GM19238 (cell line): ENCODE measurements at regions not wholly inside any gene's neighbourhood (a gene's known extent, or its start where the extent isn't known, plus 50 kb on each side); places are given as distances from the start of the nearest gene placed in this dataset.
"Not testable (repeated sequence)": the region's sequence is repeated elsewhere in the genome, so short reads cannot be mapped to it uniquely, and the experiment has no call there.

ENCODE experiments used
- DNase-seq: peaks from one replicate; pipeline ENCODE4 v3.0.0; 2011; ENCODE audit warnings: low spot score; ENCODE audit not compliant: insufficient read length

DNA sequence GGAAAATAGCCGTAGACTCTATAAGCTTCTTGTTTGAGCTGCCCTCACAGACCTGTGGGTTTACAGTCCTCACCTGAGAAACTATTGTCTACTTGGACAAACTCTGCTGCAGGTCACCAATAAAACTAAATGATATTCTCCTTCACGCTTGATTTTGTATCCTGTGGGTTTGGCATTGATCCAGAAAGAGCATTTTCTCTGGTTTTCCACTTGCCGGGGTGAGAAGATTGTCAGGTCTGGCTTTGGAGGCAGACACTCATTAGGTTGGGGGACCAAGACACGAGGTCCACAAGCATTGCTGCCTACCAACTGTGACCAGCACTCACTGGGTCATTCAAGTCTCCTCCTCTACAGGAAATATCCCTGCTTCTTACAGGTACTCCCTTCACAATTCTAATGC, 68.5 kb downstream of the CDC14C start:
- DNase-seq = no peak

DNA sequence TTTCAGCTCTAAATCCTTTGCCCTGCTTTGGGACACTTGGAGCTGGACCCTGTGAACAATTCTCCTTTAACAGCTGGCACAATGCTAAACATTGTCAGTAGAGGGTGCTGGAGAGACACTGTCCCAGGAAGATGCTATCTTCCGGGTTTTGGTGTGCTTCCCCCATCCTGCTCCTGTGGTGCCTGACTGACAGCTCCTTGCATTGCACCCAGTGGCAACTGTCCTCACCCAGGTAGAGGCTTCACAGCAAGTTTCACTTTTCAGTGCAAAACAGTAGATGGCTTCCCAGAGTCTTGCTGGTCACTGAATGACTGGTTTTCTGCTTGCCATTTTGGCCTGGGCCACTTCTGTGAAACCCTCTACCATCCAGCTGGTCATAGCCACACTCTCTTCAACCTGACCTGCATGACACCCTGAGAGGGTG, 77.3 kb downstream of the CDC14C start:
- DNase-seq = peak; percentile 10

DNA sequence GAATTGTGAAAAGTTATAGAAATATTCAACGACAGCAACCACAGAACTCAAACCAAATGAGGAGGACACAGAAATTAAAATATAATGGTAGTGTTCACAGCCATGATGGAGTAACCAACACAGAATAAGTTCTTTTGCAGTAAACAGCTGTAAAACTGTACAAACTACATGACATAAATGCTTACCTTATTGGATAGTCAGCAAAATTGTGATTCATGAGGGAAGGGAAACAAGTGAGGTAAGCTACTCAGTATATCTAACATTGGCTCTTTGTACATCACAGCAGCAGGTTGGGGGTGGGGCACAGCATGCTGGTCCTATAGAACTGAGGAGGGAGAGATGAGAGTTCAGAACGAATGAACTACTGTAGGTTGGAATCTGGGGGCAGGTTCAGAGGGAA, 86.4 kb downstream of the CDC14C start:
- no peak for DNase-seq

DNA sequence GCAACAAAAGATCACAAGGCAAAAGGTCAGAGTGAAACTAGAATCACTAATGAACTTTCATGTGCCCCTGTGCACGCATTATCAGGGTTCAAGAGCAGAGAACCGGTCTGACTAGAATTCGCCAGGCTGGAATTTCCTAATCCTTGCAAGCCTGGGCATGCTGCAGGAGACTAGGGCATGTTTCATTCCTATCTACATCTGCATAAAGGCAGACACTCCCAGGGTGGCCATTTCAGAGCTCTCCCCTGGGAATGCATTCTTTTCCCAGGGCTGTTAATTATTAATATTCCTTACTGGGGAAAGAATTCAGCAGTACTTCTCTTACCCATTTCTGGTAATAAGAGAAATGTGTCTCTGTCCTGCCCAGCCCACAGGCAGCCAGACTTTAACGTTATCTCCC, 90.5 kb downstream of the CDC14C start:
- DNase-seq = no peak

DNA sequence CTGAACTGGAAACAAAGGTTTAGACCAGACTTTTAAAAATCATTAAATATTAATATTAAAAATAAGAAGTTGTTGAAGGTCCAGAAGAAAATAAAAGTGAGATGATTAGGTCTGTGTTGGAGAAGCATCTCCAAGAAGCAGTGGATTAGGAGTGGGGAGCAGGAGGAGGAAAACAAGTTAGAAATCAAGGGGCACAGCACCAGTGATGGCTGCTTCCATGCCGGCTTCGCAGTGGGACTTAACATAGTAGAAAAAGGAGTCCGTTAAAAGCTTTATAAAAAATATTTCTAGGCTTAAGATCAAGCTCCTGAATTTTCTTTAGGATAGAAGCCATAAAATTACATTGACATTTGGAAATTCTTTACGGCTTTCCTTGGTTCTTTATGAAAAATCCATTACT, 95.8 kb downstream of the CDC14C start:
- DNase-seq = no peak

DNA sequence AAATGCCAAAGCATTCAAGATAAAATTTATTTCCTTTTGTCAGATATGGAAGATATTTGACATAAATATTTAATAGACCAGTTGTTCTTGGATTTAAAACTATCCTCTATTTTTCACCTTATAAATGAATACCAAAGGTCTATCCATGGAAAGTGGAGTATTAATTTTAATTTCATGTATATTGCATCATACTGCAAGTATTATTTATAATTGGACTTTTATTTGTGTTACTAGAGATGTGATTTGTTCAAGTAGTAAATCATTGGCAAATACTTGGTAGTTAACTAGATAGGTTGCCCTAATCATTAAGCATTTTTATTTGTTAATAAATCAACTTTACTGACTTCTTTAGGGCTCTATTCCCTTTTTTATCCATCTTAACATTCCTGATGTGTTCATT, 98.1 kb downstream of the CDC14C start:
- DNase-seq = no peak

DNA sequence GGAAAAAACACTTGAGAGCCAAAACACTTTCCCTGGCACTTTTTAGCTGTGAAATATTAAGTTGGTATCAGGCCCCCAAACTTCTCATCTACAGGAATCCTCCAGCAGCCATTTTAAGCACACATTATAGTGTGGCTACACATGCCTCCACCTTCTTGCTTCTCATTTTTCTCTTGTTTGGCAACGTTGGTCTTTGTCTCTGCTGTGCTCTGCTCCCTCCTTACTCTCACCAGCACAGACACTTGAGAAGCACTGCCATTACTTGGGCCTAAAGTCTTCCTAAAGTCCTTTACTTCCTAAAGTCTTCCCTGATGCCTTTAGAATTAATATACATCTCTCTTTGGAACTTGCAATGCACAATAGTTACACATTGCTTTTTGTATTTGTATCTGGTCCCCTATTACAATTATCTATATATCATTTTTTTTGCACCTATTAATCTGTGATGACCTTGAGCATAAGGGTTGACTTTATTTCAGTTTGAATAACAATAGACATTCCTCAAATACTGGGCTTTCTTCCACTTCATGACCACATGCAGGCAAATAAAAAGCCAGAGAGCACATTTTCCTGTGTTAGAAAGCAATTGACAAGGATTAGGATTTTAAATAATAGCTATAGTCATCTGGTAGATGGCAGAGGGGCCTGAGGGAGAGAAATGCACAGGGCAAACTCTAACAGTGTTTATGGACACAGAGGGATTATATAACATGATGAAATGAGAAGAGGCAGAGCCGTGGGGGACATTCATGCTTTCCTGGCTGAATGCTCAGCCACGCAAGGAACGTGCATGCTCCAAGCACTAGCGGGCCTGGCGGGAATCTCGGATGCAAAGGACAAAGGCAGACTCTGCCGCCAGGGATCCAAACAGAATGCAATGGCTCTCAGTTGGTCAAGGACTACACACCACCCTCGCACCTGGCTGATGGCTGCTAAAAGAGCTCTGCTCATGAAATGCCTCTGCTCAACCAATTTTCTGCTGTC, 99.3 kb downstream of the CDC14C start:
- DNase-seq = no peak

DNA sequence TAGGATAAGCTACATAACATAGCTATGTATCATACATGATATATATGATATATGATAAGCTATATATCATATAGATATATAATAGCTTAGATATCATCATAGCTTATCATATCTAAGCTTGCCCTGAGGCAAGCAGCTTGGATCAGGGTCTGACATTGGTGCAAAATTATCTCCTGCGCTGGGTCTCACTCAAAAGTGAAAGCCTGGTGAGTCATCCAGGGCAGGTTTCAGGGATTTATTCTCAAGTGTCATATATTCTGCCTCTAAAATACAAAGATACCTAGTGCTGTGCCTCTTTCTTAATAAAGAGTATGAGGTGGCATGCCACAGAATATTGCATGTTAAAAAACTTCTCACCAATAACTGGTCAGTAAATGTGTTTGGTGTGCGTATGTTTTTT, 105.9 kb downstream of the CDC14C start:
- no peak for DNase-seq

DNA sequence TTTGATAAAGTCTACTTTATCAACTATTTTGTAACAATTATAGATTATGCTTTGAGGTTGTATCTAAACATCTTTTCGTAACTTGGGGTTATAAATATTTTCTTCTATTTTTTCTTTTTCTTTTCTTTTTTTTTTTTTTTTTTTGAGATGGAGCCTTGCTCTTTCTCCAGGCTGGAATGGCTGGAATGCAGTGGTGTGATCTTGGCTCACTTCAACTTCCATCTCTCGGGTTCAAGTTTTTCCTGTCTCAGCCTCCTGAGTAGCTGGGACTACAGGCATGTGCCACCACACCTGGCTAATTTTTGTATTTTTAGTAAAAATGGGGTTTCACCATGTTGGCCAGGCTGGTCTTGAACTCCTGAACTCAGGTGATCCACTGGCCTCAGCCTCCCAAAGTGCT, 108.8 kb downstream of the CDC14C start:
- not testable (repeated sequence) for DNase-seq

DNA sequence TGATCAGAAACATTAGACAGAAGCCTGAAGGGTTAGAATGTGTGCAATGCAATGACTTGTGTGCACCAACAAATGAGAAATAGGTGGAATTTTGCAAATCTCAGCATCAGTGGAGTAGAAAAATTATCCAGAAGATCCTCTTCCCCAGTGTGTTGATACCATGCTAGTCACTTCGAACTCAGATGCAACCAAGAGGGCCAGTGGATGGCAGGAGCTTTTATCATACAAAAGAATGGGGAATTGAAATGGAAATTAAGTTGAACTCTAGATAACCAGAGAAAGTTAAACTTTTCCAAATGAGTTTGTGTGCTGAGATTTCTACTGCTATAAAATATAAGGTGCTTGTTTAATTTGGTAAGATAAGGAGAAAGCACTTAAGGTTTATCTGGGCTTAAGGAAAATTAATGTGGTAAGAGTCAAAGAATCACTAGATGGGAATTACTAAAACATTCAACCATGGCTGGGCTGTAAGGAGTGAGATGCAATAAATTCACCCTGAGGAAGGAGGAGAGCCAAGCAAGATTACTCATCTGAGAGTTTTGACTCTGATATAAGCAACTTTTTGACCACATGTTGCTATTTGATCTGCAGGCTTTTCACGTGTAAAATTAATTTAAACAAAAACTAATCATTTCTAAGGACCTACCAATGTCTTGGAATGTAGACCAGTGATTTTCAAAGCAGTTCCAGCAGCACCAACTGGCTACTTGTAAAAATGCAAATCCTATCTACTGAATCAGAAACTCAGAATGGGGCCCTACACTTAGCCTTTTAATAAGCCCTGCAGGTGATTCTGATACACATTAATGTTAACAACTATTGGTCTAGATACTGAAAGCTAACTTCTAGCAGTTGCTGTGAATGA, 113.2 kb downstream of the CDC14C start:
- DNase-seq = no peak

DNA sequence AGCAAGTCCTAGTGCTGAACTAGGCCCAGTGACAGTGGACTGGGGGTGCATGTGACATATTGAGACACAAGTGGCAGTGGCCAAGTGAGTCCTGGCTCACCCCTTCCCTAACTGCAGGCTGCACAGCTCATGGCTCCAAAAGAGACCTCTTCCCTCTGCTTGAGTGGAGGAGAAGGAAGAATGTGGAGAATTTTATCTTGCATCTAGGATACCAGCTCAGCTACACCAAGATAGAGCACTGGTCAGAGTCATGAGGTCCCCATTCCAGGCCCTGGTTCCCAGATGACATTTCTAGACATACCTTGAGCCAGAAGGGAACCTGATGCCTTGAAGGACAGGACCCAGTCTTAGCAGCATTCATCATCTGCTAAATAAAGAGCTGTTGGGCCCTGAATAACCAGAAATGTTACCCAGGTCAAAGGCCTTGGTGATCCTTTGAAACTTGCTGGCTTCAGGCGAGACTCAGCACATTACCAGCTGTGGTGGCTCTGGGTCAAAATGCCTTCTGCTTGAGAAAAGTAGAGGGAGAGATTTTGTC, 114.5 kb downstream of the CDC14C start:
- no peak for DNase-seq

DNA sequence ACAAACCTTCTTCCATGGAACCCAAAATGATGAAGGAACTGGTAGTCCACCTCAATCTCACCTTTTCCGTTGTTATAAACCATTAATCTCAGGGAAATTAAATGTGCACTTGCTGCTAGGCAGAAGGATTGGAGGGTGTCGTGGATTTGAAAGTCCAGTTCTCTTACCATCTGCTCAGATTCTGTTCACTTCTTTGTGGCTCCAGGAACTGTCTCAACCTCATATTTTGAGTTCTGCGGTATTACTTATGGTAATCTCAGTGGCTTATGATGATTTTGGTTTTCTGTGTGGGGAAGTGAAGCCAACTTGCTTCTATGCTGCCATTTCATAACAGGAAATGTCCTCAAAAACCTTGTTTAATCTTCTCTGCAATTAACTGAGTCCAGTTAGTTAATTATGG, 136.4 kb downstream of the CDC14C start:
- no peak for DNase-seq

DNA sequence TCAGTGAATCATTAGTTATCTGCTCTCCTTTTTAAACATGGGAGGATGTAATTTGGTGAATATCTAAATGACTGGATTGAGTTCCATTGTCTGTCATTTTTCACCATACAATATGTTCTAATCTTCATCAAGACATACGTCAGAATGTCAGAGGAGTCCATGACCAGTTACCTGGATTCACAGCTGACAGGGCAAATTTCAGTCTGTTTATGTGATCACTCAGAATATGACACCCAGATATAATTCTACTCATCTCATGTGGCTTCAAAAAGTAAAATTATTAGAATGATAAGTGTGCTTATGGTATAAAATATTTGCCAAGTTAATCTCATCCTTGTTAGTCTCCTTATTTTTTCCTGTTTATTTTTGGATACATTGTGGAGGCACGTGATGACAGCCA, 150.2 kb downstream of the CDC14C start:
- no peak for DNase-seq

DNA sequence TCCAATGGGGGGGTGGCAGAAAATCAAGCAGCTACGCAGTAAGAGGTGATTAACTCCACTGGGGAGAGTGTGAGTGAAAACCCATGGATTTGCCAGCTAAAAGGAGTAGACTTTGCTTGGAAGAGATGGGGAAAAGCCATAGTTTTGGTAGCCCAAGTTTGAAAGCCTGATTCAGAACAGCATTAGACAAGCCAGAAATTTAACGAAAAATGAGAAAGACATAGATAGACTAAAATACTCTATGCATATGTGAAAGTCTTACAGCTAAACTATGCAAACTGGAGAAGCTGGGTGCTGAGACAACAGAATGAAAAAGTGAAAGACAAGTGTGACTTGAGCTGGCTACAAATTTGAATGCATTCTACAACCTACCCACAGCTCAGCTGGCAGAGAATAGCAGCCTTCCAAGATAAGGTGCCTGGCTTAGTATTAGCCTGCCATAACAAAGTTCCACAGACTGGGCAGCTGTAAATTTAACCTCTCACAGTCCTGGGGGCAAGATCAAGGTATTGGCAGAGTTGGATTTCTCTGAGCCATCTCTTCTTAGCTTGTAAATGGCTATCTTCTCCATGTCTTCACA, 156.6 kb downstream of the CDC14C start:
- DNase-seq = no peak

DNA sequence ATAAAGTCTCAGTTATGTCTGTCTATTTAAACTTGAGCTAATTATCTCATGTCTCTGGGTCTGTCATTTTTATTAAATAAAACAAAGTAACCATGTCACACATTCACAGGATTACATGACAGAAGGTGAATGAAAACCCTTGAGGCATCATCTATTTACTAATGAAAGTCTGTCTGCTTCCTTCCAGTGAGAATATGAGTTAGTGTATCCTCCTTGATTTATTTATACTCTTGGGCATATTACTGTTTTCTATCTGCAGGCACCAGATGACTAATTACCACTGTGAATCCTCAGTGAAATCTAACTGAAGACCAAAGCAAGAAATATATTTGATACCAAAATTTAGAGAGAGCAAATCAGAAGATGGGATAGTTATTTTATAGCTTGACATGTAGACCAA, 163.7 kb downstream of the CDC14C start:
- DNase-seq = no peak

DNA sequence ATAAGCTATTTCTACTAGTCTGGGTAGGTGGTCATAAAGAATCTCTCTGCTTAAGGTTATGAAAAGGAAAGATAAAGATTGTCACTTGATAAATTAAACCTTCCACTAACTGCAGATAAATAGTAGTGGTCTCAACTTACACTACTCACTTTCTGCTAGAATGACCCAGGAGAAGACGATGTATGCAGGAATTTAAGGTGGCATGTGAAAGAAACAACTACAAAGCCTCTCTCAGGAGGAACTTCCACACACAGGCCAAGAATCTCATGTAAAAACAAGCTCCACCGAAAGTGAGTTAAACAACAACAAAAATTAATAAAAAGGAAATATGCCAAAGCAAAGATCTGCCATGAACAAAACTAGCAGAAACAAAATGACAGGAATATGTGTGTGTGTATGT, 165.4 kb downstream of the CDC14C start:
- DNase-seq = no peak

DNA sequence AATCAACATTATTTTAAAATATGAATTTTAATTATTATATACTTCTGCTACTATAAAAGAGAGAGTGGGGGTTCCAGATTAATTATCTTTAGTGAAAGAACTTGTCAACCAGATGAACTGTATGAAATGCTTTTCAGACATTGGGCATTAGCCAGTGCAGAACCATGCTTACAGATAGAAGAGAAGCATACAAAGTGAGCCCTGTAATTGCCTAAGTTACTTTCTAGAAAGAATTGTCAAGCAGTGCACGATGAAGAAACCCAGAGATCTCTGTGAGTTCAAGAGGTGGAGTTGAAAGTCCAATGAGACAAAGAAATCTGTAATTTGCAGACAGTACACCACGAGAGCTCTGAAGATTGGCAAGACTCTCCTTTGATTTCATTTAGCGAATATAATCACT, 166.7 kb downstream of the CDC14C start:
- DNase-seq = no peak

DNA sequence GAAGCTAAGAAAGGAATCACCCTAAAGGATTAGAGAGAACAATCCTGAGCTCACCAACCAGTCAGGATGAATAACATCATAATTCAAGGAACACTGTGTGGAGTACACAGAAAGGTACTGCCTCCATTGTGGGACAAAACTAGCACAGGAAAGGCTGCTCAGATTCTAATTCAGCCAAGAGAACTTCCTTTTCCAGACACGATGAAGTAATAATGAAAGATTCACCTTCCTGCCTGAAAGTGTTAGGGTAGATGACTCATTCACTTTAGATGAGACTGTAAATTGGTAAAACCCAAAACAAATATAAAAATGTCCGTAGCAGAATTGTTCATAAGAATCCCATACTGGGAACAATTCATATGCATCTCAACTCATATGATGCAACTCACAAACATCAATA, 167.2 kb downstream of the CDC14C start:
- no peak for DNase-seq

DNA sequence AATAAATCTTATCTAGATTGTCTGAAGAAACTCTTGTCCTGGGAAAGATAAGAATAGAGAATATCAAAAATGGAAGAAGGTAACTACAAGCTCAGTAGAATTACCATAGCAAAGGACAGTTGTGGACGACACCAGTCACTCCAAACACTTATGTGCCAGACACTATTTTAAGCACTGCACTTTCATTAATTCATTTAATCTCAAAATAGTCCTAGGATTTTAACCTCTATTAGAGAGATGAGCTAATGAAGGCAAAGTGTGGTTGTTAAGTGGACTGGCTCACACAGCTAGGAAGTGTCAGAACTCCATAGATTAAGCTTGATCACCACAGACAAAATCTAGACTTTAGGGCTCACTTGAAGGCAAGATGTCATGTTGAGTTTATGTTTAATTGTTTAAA, 168.9 kb downstream of the CDC14C start:
- DNase-seq = no peak

DNA sequence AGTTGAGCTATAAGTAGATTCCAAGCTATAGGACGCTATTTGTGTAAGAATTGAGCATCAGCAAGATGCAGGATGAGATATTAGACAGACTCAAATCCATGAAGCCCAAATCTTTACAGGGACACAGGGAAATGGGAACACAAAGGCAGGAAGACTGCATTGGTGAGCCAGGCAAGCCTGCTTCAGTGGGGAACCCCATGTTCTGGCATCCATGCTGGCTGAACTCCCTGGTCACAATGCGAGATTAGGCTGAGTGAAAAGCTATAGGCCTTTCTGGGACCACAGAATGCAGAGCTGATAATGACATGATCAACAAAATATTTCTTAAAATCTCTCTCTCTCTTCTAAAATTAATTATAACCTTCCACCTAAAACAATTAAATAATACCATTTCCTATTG, 170.5 kb downstream of the CDC14C start:
- DNase-seq = no peak

DNA sequence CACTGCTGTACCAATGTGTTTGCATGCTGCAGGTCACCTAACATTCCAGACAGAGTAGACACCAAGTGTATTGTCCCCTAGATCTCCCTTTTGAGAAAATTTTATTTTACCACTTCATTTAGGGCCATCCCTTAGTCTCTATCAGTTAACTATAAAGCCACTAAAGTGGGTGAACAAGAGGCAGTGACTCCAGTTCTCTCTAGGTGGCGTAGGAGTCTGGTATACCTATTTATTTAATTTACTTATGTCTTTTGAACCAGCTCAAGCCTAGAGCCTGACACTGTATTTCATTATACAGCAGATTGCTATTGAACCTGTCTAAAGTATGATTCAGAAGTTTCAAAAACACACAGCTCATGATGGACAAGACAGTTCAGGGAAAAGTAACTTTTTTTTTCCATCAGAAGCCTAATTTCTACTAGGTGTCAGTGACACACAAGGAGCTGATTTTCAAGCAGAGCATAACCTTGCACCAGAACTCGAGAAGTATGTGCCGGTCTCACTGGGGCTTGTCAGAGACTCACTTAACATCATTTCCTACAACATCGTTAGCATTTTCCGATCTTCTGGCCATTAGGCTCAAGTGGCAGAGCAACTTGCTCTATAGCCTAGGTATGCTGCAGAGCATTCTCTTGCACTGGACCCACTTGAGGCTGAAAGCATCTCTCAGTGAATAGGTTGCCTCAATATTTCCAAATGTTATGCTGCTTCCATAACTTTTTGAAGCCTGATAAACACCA, 175.4 kb downstream of the CDC14C start:
- no peak for DNase-seq
